ENCODE measurements at regions not wholly inside any gene's neighbourhood (a gene's known extent, or its start where the extent isn't known, plus 50 kb on each side); places are given as distances from the start of the nearest gene placed in this dataset.

DNA sequence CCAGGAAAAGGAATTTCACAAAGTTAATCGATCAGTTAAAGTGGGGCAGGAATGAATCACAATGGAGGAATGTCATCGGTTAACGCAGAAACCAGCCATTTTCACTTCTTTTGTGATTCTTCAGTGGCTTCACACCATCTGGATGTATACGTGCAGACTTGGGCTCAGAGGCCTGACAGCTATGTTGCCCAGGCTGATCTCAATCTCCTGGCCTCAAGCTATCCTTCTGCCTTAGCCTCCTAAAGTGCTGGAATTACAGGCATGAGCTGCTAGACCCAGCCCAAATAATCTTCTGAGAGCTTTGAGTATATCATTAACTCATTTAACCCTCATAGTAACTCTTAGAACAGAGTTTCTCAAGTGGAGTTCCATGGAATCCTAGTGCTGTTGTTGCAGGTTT, 126.5 kb upstream of the VANGL1 start:
- ATAC-seq (no peak), FAIRE-seq (no peak), DNase-seq (ENCODE audit: low spot score) (no peak)
- intact Hi-C loops (cut with micrococcal nuclease; ENCODE audit: unreplicated experiment) (no loop called here), in situ Hi-C loops (cut with HindIII; ENCODE audit: extremely low pct_ligation_motif_present, low pct_unique_long_range_greater_than_20kb) (no loop called here)
- H3K36me3 ChIP-seq (replicated peaks in 1 of 2; ENCODE audit: control insufficient read depth in 1 of 2, insufficient read depth in 2 of 2, low read length in 2 of 2) = no peaks in the 10 kb centered on the region
- H3K9ac ChIP-seq (ENCODE audit: insufficient read depth, low read depth, low read length) = no peak overlapping the region
- H3K9me3 ChIP-seq (ENCODE audit: low read length) = no peaks in the 10 kb centered on the region
- H2AFZ ChIP-seq (ENCODE audit: low read length) = no peak overlapping the region
- H3K4me2 ChIP-seq (ENCODE audit: low read depth, low read length) = no peak overlapping the region
- H3K4me3 ChIP-seq (replicated peaks in 1 of 3; ENCODE audit: insufficient read depth in 1 of 3, low read depth in 2 of 3, low read length in 3 of 3) = no peak overlapping the region
- no peaks in the 10 kb centered on the region for H3K27me3 ChIP-seq (ENCODE audit: control insufficient read depth in 1 of 2, insufficient read depth in 2 of 2, low read length in 2 of 2)
- ChIA-PET POLR2A (no interaction called here), CTCF (ENCODE audit: low intra/inter-chr PET ratio, low total read pairs) (no interaction called here)
- WGBS (ENCODE audit: low lambda C conversion rate) = 33% methylated on average over 4 of the region's 4 CpGs
- no peak overlapping the region for H3K27ac ChIP-seq (ENCODE audit: extremely low read length, insufficient read depth, low read length)
- no peaks in the 10 kb centered on the region for H4K20me1 ChIP-seq (ENCODE audit: insufficient read depth, low read length)
- H3K4me1 ChIP-seq (ENCODE audit: insufficient read depth, low read length) = no peaks in the 10 kb centered on the region
- no peaks in the 10 kb centered on the region for H3K79me2 ChIP-seq (ENCODE audit: insufficient read depth, low read length)
- no TSS peak for BruUV-seq (replicated peaks)
- TF ChIP-seq PRDM10 (CRISPR knock-in tag; IDR thresholded peaks at IDR 0.05; ENCODE audit: low read depth) (no peak), HCFC1 (IDR thresholded peaks at IDR 0.05; ENCODE audit: low read depth, low read length) (no peak), HNRNPL (IDR thresholded peaks at IDR 0.05; ENCODE audit: low read depth, low read length) (no peak), ZNF121 (CRISPR knock-in tag; IDR thresholded peaks at IDR 0.05) (no peak), TBL1XR1 (IDR thresholded peaks at IDR 0.05; ENCODE audit: borderline replicate concordance, low read length, partially characterized antibody) (no peak), KIAA2018 (CRISPR knock-in tag; IDR thresholded peaks at IDR 0.05; ENCODE audit: borderline replicate concordance) (no peak), CSRNP1 (CRISPR knock-in tag; IDR thresholded peaks at IDR 0.05) (no peak), ZNF431 (CRISPR knock-in tag; IDR thresholded peaks at IDR 0.05; ENCODE audit: borderline replicate concordance, low read depth) (no peak)
- TF ChIP-seq, protein P1, sequence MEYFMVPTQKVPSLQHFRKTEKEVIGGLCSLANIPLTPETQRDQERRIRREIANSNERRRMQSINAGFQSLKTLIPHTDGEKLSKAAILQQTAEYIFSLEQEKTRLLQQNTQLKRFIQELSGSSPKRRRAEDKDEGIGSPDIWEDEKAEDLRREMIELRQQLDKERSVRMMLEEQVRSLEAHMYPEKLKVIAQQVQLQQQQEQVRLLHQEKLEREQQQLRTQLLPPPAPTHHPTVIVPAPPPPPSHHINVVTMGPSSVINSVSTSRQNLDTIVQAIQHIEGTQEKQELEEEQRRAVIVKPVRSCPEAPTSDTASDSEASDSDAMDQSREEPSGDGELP (IDR thresholded peaks at IDR 0.05; ENCODE audit: borderline replicate concordance, low read depth) = no peak

Measured in HepG2 (cell line).